K562 (cell line): ENCODE measurements at regions not wholly inside any gene's neighbourhood (a gene's known extent, or its start where the extent isn't known, plus 50 kb on each side); places are given as distances from the start of the nearest gene placed in this dataset.

ENCODE experiments used
- ARID1B ChIP-seq: fragments of 450-650 bp; IDR thresholded peaks from 2 replicates; pipeline ENCODE4 v1.6.1; 2016; ENCODE audit warnings: antibody characterized with exemption, mild to moderate bottlenecking, inconsistent platforms
- CHD7 ChIP-seq: fragments of 200-600 bp; sonication (generic); IDR thresholded peaks from one replicate; pipeline ENCODE4 v1.6.1; 2012; ENCODE audit warnings: mild to moderate bottlenecking, low read depth, low read length, inconsistent platforms
- DIDO1 ChIP-seq: fragments of 450-650 bp; IDR thresholded peaks from 2 replicates; pipeline ENCODE4 v1.6.1; 2016; ENCODE audit warnings: low read depth, missing biosample characterization, missing genetic modification characterization
- JUND ChIP-seq, 2 experiments: IDR thresholded peaks; 2 replicates in 1 of 2; 3 replicates in 1 of 2; pipeline ENCODE4 v1.6.1; 2011; ENCODE audit warnings: borderline replicate concordance in 2 of 2, low read depth in 2 of 2, low read length in 2 of 2, improper control_type of control experiment in 1 of 2, missing biosample characterization in 1 of 2, missing genetic modification characterization in 1 of 2, missing genetic modification reagents in 1 of 2
- MBD2 ChIP-seq: sonication (generic); IDR thresholded peaks from 2 replicates; pipeline ENCODE4 v1.6.1; 2016; ENCODE audit warnings: low read depth, borderline replicate concordance
- MTF1 ChIP-seq: fragments of 250-450 bp; sonication (Bioruptor Pico); IDR thresholded peaks from 2 replicates; pipeline ENCODE4 v1.9.0; 2021; ENCODE audit warnings: moderate library complexity, mild to moderate bottlenecking, inconsistent platforms, borderline replicate concordance
- POLR3A ChIP-seq: IDR thresholded peaks from 2 replicates; pipeline ENCODE4 v1.6.1; 2011; ENCODE audit warnings: borderline replicate concordance, mild to moderate bottlenecking, moderate library complexity; ENCODE audit not compliant: insufficient read length, insufficient read depth; ENCODE audit errors: extremely low read depth
- RBM34 ChIP-seq: fragments of 200-400 bp; formaldehyde crosslinking; IDR thresholded peaks from 2 replicates; pipeline ENCODE4 v1.6.1; 2018; ENCODE audit warnings: low read length, borderline replicate concordance; ENCODE audit not compliant: insufficient read depth
- RFX7 ChIP-seq: fragments of 250-450 bp; sonication (Bioruptor Pico); IDR thresholded peaks from 2 replicates; pipeline ENCODE4 v1.5.1; 2021; ENCODE audit warnings: mild to moderate bottlenecking
- TEAD4 ChIP-seq, 2 experiments: sonication (generic) in 1 of 2; formaldehyde crosslinking in 1 of 2; IDR thresholded peaks; 2 replicates each; pipeline versions ENCODE4 v1.6.1 to v1.8.0; 2012 to 2022; ENCODE audit warnings: borderline replicate concordance in 1 of 2, inconsistent platforms in 1 of 2, low read length in 1 of 2, mild to moderate bottlenecking in 1 of 2, missing genetic modification reagents in 1 of 2
- ZBTB12 ChIP-seq: fragments of 250-450 bp; sonication (Bioruptor Pico); IDR thresholded peaks from 2 replicates; pipeline ENCODE4 v1.4.0; 2020
- ZBTB2 ChIP-seq: fragments of 450-650 bp; IDR thresholded peaks from 2 replicates; pipeline ENCODE4 v1.6.1; 2016; ENCODE audit warnings: antibody characterized with exemption
- ZEB2 ChIP-seq: fragments of 450-650 bp; IDR thresholded peaks from 2 replicates; pipeline ENCODE4 v1.6.1; 2016
- ZNF764 ChIP-seq: fragments of 250-450 bp; sonication (Bioruptor Pico); IDR thresholded peaks from 2 replicates; pipeline ENCODE4 v1.4.0; 2020; ENCODE audit warnings: low read depth, mild to moderate bottlenecking, moderate library complexity

- no peak for TF ChIP-seq CHD7
- no peak for TF ChIP-seq ARID1B
- no peak for TF ChIP-seq RBM34
- no peak for TF ChIP-seq RFX7 (CRISPR knock-in tag)
- TF ChIP-seq ZEB2 = no peak
- no peak for TF ChIP-seq DIDO1 (tag)
- no peak for TF ChIP-seq MBD2
- TF ChIP-seq ZNF764 (CRISPR knock-in tag) = no peak
- no peak for TF ChIP-seq ZBTB2
- no peak for TF ChIP-seq POLR3A
- TF ChIP-seq JUND (IDR thresholded peaks at IDR 0.05; ENCODE audit: borderline replicate concordance, low read depth, low read length) = no peak
- TF ChIP-seq JUND (tag; IDR thresholded peaks at IDR 0.05; ENCODE audit: borderline replicate concordance, low read depth, low read length) = no peak
- TF ChIP-seq MTF1 (CRISPR knock-in tag) = no peak
- TF ChIP-seq ZBTB12 (CRISPR knock-in tag) = no peak
- peak; percentile 67 for TF ChIP-seq TEAD4 (IDR thresholded peaks at IDR 0.05; ENCODE audit: low read length)
- TF ChIP-seq TEAD4 (CRISPR knock-in tag; IDR thresholded peaks at IDR 0.05; ENCODE audit: borderline replicate concordance) = no peak
These were observed 549.4 kb upstream of the SALL3 start (continued) for GRCh38 chr18:78430131-78430758.
